Natural killer cell (primary cell): ENCODE measurements at regions not wholly inside any gene's neighbourhood (a gene's known extent, or its start where the extent isn't known, plus 50 kb on each side); places are given as distances from the start of the nearest gene placed in this dataset.

Experiments used
- ATAC-seq, 3 donors: fragments of 150-1000 bp in 2 of 3; fragments of 200-7000 bp in 1 of 3; cut with Tn5 transposase; 1 replicate in 1 of 3; 2 replicates in 2 of 3; pipeline ENCODE4 v1.10.0; 2021; ENCODE audit warnings: mild to moderate bottlenecking in 2 of 3, moderate library complexity in 2 of 3
- DNase-seq, 2 donors: peaks; one replicate each; pipeline versions ENCODE4 v3.0.0 to v3.0.0-alpha.2; 2013 to 2021; ENCODE audit warnings: mixed read lengths in 1 of 2
- H3K27ac ChIP-seq: one replicate; pipeline ENCODE4 v1.5.1; 2013; ENCODE audit warnings: mild to moderate bottlenecking, low read length
- H3K27me3 ChIP-seq: one replicate; pipeline ENCODE4 v1.6.1; 2013; ENCODE audit warnings: low read length; ENCODE audit not compliant: control insufficient read depth, insufficient read depth
- H3K36me3 ChIP-seq: one replicate; pipeline ENCODE4 v1.6.1; 2013; ENCODE audit warnings: low read length; ENCODE audit not compliant: control insufficient read depth, insufficient read depth
- H3K4me1 ChIP-seq: one replicate; pipeline ENCODE4 v1.6.1; 2013; ENCODE audit warnings: low read length; ENCODE audit not compliant: control insufficient read depth, insufficient read depth
- H3K4me3 ChIP-seq: one replicate; pipeline ENCODE4 v1.5.1; 2013; ENCODE audit warnings: low read length
- H3K9me3 ChIP-seq: one replicate; pipeline ENCODE4 v1.6.1; 2013; ENCODE audit warnings: low read length; ENCODE audit not compliant: control insufficient read depth, insufficient read depth
- H3K27ac Mint-ChIP-seq, 2 donors: one replicate each; pipeline ENCODE4 v1.8.0; 2022; ENCODE audit warnings: mild to moderate bottlenecking in 2 of 2, mixed read lengths in 2 of 2, moderate library complexity in 1 of 2
- H3K27me3 Mint-ChIP-seq, 2 donors: one replicate each; pipeline ENCODE4 v1.8.0; 2022; ENCODE audit warnings: low read depth in 2 of 2, mixed read lengths in 2 of 2
- H3K36me3 Mint-ChIP-seq: one replicate; pipeline ENCODE4 v1.8.0; 2022; ENCODE audit warnings: mixed read lengths
- H3K4me1 Mint-ChIP-seq, 2 donors: one replicate each; pipeline ENCODE4 v1.8.0; 2022; ENCODE audit warnings: mixed read lengths in 2 of 2
- H3K4me3 Mint-ChIP-seq: one replicate; pipeline ENCODE4 v1.8.0; 2022; ENCODE audit warnings: mild to moderate bottlenecking, moderate library complexity, mixed read lengths
- H3K9me3 Mint-ChIP-seq, 2 donors: one replicate each; pipeline ENCODE4 v1.8.0; 2022; ENCODE audit warnings: mixed read lengths in 2 of 2
- WGBS: methylation state at CpG from one replicate; pipeline ENCODE4 v1.1.7; 2013; ENCODE audit warnings: missing lambda C conversion rate; ENCODE audit not compliant: insufficient coverage; 5-methylcytosine and 5-hydroxymethylcytosine counted together
- intact Hi-C: fragments of 100-400 bp; cut with micrococcal nuclease; formaldehyde crosslinking; loops from one replicate; pipeline ENCODE4 v1.14.2; 2022
- TF ChIP-seq, protein P1 (sequence below): fragments of 200-600 bp; IDR thresholded peaks from one replicate; pipeline ENCODE4 v1.8.0; 2022; ENCODE audit warnings: antibody characterized with exemption

DNA sequence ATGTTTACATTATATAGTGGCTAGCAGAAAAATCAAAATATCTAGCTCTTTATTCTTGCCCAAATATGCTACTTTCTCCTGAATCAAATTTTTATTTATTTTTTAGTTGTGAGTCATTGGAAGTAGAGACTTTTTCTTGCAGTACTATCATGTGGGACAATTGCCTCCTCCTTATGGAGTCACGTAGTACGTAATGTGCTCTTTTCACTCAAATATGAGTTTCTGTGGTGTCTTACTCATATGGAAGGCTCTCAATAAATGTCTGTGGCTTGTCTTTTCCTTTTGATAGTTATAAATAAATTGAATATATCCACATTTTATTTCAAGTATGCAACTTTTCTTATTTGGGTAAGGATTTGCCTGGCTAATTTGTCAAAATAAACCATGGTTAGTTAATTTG is 1411.0 kb upstream of the SLC10A2 start:
- Mint-ChIP-seq H3K4me3 (no peak overlapping the region), H3K36me3 (no peaks in the 10 kb centered on the region), H3K27me3 (no peaks in the 10 kb centered on the region), H3K27ac (no peak overlapping the region), H3K9me3 (peaks cover 14 to 23% of the 10 kb centered on the region in 2 donors), H3K4me1 (no peaks in the 10 kb centered on the region)
- Histone ChIP-seq H3K4me1 (no peaks in the 10 kb centered on the region), H3K27ac (no peak overlapping the region), H3K9me3 (no peaks in the 10 kb centered on the region), H3K36me3 (no peaks in the 10 kb centered on the region), H3K27me3 (no peaks in the 10 kb centered on the region), H3K4me3 (no peak overlapping the region)
- ATAC-seq: no peak
- TF ChIP-seq, protein P1, sequence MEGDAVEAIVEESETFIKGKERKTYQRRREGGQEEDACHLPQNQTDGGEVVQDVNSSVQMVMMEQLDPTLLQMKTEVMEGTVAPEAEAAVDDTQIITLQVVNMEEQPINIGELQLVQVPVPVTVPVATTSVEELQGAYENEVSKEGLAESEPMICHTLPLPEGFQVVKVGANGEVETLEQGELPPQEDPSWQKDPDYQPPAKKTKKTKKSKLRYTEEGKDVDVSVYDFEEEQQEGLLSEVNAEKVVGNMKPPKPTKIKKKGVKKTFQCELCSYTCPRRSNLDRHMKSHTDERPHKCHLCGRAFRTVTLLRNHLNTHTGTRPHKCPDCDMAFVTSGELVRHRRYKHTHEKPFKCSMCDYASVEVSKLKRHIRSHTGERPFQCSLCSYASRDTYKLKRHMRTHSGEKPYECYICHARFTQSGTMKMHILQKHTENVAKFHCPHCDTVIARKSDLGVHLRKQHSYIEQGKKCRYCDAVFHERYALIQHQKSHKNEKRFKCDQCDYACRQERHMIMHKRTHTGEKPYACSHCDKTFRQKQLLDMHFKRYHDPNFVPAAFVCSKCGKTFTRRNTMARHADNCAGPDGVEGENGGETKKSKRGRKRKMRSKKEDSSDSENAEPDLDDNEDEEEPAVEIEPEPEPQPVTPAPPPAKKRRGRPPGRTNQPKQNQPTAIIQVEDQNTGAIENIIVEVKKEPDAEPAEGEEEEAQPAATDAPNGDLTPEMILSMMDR: no peak
- no peak for DNase-seq
- WGBS: no CpG with 5 or more reads among the region's 2 CpGs
- intact Hi-C loops: no loop called here

DNA sequence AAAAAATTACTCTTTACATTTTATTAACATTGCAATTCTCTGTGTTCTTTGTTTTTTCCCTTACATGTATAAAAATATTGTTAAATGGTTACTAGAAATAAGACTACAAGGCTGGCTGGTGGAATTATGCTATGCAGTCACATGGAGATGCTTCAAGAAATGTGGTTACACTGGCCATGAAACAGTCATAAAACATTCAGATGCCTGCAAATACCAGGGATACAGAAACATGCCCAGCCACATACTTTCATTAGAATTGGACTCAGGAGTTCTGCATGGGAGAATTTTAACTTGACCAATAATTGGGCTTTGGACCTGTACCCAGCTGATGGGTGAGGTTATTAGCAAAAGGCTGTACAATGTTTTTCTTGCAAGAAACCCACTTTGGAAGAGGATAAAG is 1407.7 kb upstream of the SLC10A2 start:
- H3K27ac Mint-ChIP-seq: no peak overlapping the region
- H3K4me1 Mint-ChIP-seq: no peaks in the 10 kb centered on the region
- Histone ChIP-seq H3K36me3 (no peaks in the 10 kb centered on the region), H3K27me3 (no peaks in the 10 kb centered on the region), H3K4me3 (no peak overlapping the region), H3K27ac (no peak overlapping the region), H3K9me3 (no peaks in the 10 kb centered on the region), H3K4me1 (no peaks in the 10 kb centered on the region)
- DNase-seq (no peak), ATAC-seq (no peak)
- H3K36me3 Mint-ChIP-seq: no peaks in the 10 kb centered on the region
- TF ChIP-seq, protein P1: no peak
- no peak overlapping the region for H3K4me3 Mint-ChIP-seq
- intact Hi-C loops: no loop called here
- no peaks in the 10 kb centered on the region for H3K27me3 Mint-ChIP-seq
- H3K9me3 Mint-ChIP-seq: peaks cover 13 to 21% of the 10 kb centered on the region in 2 donors

DNA sequence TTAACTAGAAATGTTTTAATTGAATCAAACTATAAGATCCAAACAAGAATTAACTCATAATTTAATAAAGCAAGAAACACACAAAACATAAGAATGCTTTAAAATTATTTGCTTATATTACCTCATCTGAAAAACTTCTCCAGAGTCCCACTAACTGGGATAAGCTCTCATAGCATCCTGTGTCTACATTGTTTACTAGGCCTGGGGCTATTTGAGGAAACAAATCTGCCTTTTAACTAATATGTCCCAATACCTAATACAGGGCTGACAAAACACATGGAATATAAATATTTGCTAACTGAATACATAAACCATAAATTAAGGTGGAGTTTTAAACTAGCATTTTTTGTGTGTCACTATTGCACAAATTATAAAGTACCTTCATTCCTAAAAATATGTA is 1399.8 kb upstream of the SLC10A2 start:
- H3K4me3 Mint-ChIP-seq: no peak overlapping the region
- H3K9me3 Mint-ChIP-seq: peaks cover 16 to 20% of the 10 kb centered on the region in 2 donors
- no peak overlapping the region for H3K27ac Mint-ChIP-seq
- no peaks in the 10 kb centered on the region for H3K4me1 ChIP-seq
- intact Hi-C loops: no loop called here
- H3K36me3 ChIP-seq: no peaks in the 10 kb centered on the region
- TF ChIP-seq, protein P1: no peak
- no peaks in the 10 kb centered on the region for H3K27me3 Mint-ChIP-seq
- no peaks in the 10 kb centered on the region for H3K4me1 Mint-ChIP-seq
- peaks cover 6% of the 10 kb centered on the region for H3K36me3 Mint-ChIP-seq
- no peak overlapping the region for H3K27ac ChIP-seq
- no peak for ATAC-seq
- H3K9me3 ChIP-seq: peaks cover 6% of the 10 kb centered on the region
- no peak for DNase-seq
- H3K4me3 ChIP-seq: no peak overlapping the region
- H3K27me3 ChIP-seq: no peaks in the 10 kb centered on the region

DNA sequence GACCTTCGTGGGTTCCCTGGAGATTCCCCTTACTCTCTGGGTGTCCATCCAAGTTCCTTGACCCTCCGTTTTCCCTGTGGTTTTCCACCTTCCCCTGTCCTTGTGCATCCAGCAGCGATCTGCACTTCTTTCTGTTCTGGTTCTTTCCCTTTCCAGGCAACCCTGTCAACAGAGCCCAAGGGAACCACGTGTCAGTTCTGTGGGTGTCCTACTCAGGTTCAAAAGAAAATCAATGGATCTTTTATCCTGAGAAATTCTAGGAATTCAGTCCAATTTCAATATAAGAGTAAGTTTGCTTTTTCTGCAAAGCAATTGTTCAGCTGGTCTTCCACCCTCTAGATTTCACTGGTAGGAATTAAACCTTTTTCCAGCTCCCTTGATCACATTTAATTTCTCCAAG is 1394.8 kb upstream of the SLC10A2 start:
- no peaks in the 10 kb centered on the region for H3K4me1 Mint-ChIP-seq
- H3K27me3 ChIP-seq: no peaks in the 10 kb centered on the region
- no peak overlapping the region for H3K27ac ChIP-seq
- TF ChIP-seq, protein P1: no peak
- H3K4me3 Mint-ChIP-seq: no peak overlapping the region
- H3K27ac Mint-ChIP-seq: no peak overlapping the region
- peaks cover 19 to 20% of the 10 kb centered on the region in 2 donors for H3K9me3 Mint-ChIP-seq
- peaks cover 6% of the 10 kb centered on the region for H3K36me3 Mint-ChIP-seq
- H3K27me3 Mint-ChIP-seq: no peaks in the 10 kb centered on the region
- no peaks in the 10 kb centered on the region for H3K36me3 ChIP-seq
- WGBS: 51% methylated on average over 4 of the region's 4 CpGs
- H3K4me3 ChIP-seq: no peak overlapping the region
- intact Hi-C loops: no loop called here
- no peak for ATAC-seq
- H3K9me3 ChIP-seq: peaks cover 10% of the 10 kb centered on the region
- H3K4me1 ChIP-seq: no peaks in the 10 kb centered on the region
- DNase-seq: no peak
